Keratinocyte (primary cell): ENCODE measurements at regions not wholly inside any gene's neighbourhood (a gene's known extent, or its start where the extent isn't known, plus 50 kb on each side); places are given as distances from the start of the nearest gene placed in this dataset.

Experiments
- DNase-seq: peaks from one replicate; pipeline ENCODE4 v3.0.0-alpha.2; 2011; ENCODE audit warnings: low read depth, missing footprints, low spot score
- FAIRE-seq: peaks from 2 replicates; lab custom pipeline; 2011; peaks lifted over from hg19 to GRCh38; lab: Jason Lieb, UNC
- H2AFZ ChIP-seq: 2 replicates; pipeline ENCODE4 v1.6.0; 2012; ENCODE audit warnings: low read length, control low read depth, inconsistent platforms; ENCODE audit not compliant: control insufficient read depth
- H3K27ac ChIP-seq: 2 replicates; pipeline ENCODE4 v1.5.1; 2011; ENCODE audit warnings: low read length; ENCODE audit not compliant: control insufficient read depth, insufficient read depth
- H3K27me3 ChIP-seq: 3 replicates; pipeline ENCODE4 v1.6.0; 2011; ENCODE audit warnings: low read length; ENCODE audit not compliant: control insufficient read depth, insufficient read depth; ENCODE audit errors: extremely low read depth
- H3K36me3 ChIP-seq, 2 experiments: 2 replicates in 1 of 2; 3 replicates in 1 of 2; pipeline ENCODE4 v1.5.1; 2011; ENCODE audit warnings: low read length in 2 of 2, mild to moderate bottlenecking in 1 of 2; ENCODE audit not compliant: control insufficient read depth in 2 of 2, insufficient read depth in 2 of 2; ENCODE audit errors: extremely low read depth in 1 of 2
- H3K4me1 ChIP-seq: 3 replicates; pipeline ENCODE4 v1.5.1; 2011; ENCODE audit warnings: low read length; ENCODE audit not compliant: control insufficient read depth, insufficient read depth; ENCODE audit errors: extremely low read depth
- H3K4me2 ChIP-seq: 3 replicates; pipeline ENCODE4 v1.6.0; 2011; ENCODE audit warnings: low read depth, low read length; ENCODE audit not compliant: control insufficient read depth, insufficient read depth; ENCODE audit errors: extremely low read depth
- H3K4me3 ChIP-seq, 3 experiments: fragments of 200-600 bp in 1 of 3; sonication (generic) in 1 of 3; 2 replicates in 2 of 3; 3 replicates in 1 of 3; pipeline ENCODE4 v1.5.1; 2011 to 2016; ENCODE audit warnings: low read length in 3 of 3, mild to moderate bottlenecking in 3 of 3, control low read depth in 2 of 3, inconsistent platforms in 1 of 3, low read depth in 1 of 3, mixed read lengths in 1 of 3, mixed run types in 1 of 3, moderate library complexity in 1 of 3; ENCODE audit not compliant: control insufficient read depth in 2 of 3, insufficient read depth in 2 of 3; ENCODE audit errors: extremely low read depth in 1 of 3
- H3K79me2 ChIP-seq: 2 replicates; pipeline ENCODE4 v1.6.0; 2012; ENCODE audit warnings: low read length; ENCODE audit not compliant: control insufficient read depth, insufficient read depth
- H3K9ac ChIP-seq: 3 replicates; pipeline ENCODE4 v1.6.0; 2011; ENCODE audit warnings: low read length; ENCODE audit not compliant: control insufficient read depth, insufficient read depth; ENCODE audit errors: extremely low read depth
- H3K9me1 ChIP-seq: 3 replicates; pipeline ENCODE4 v1.6.0; 2011; ENCODE audit warnings: low read length; ENCODE audit not compliant: control insufficient read depth, insufficient read depth; ENCODE audit errors: extremely low read depth
- H3K9me3 ChIP-seq: 2 replicates; pipeline ENCODE4 v1.5.1; 2012; ENCODE audit warnings: low read depth, low read length; ENCODE audit not compliant: control insufficient read depth
- H4K20me1 ChIP-seq: 3 replicates; pipeline ENCODE4 v1.6.0; 2011; ENCODE audit warnings: low read length; ENCODE audit not compliant: control insufficient read depth, insufficient read depth; ENCODE audit errors: extremely low read depth
- EZH2 ChIP-seq: IDR thresholded peaks from one replicate; pipeline ENCODE4 v1.6.1; 2012; ENCODE audit warnings: inconsistent platforms, mild to moderate bottlenecking, low read length, moderate library complexity
- dilution Hi-C: fragments of 300-500 bp; cut with MboI; formaldehyde crosslinking; loops from one replicate; pipeline ENCODE4 v1.7.0; 2020; ENCODE audit warnings: low sequenced_read_pairs; ENCODE audit not compliant: extremely low pct_ligation_motif_present
- TF ChIP-seq, protein P1 (sequence below), 3 experiments: IDR thresholded peaks in 1 of 3; conservative IDR thresholded peaks in 1 of 3; optimal IDR thresholded peaks in 1 of 3; 2 replicates in 2 of 3; 3 replicates in 1 of 3; pipeline versions ENCODE3 to v1.5.1; 2011; ENCODE audit warnings: low read length in 3 of 3, mild to moderate bottlenecking in 3 of 3, moderate library complexity in 2 of 3, control low read depth in 1 of 3, inconsistent platforms in 1 of 3; ENCODE audit not compliant: insufficient read depth in 2 of 3; ENCODE audit errors: extremely low read depth in 1 of 3

- Histone ChIP-seq H2AFZ (no peak overlapping the region), H3K36me3 (no peaks in the 10 kb centered on the region), H3K79me2 (no peaks in the 10 kb centered on the region), H4K20me1 (no peaks in the 10 kb centered on the region), H3K9ac (no peak overlapping the region), H3K9me1 (no peaks in the 10 kb centered on the region), H3K4me3 (no peak overlapping the region), H3K4me1 (no peaks in the 10 kb centered on the region), H3K27ac (no peak overlapping the region), H3K27me3 (no peaks in the 10 kb centered on the region), H3K4me2 (no peak overlapping the region), H3K9me3 (no peaks in the 10 kb centered on the region)
- DNase-seq (no peak), FAIRE-seq (no peak)
- dilution Hi-C loops, result no loop called here
- TF ChIP-seq, protein P1, sequence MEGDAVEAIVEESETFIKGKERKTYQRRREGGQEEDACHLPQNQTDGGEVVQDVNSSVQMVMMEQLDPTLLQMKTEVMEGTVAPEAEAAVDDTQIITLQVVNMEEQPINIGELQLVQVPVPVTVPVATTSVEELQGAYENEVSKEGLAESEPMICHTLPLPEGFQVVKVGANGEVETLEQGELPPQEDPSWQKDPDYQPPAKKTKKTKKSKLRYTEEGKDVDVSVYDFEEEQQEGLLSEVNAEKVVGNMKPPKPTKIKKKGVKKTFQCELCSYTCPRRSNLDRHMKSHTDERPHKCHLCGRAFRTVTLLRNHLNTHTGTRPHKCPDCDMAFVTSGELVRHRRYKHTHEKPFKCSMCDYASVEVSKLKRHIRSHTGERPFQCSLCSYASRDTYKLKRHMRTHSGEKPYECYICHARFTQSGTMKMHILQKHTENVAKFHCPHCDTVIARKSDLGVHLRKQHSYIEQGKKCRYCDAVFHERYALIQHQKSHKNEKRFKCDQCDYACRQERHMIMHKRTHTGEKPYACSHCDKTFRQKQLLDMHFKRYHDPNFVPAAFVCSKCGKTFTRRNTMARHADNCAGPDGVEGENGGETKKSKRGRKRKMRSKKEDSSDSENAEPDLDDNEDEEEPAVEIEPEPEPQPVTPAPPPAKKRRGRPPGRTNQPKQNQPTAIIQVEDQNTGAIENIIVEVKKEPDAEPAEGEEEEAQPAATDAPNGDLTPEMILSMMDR (optimal IDR thresholded peaks at IDR 0.05 in 1 of 3, IDR thresholded peaks at IDR 0.05 in 1 of 3, conservative IDR thresholded peaks at IDR 0.05 in 1 of 3; ENCODE audit: extremely low read depth in 1 of 3, insufficient read depth in 2 of 3, low read length in 3 of 3), result no peak
- no peak for TF ChIP-seq EZH2
Observed at GRCh38 chr13:88744289-88744688, 1073.1 kb downstream of the SLITRK5 start.

DNA sequence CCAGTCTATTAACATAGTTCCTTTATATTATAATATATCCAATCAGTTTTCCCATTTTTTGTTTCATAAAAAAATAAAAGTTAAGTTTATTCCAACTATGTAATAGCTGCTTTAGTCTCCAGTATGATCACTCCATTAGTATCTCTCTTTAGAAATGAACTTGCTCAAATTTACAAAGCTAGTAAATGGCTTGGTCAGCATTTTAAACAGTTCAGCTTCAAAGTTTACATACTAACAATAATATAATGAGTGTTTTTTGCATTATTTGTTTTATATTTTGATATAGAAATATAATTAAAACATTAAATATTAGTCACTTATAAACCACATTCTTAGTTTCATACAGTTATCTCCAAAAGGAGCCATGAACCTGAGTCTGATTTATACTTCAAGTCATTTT is 1073.8 kb downstream of the SLITRK5 start:
- Histone ChIP-seq H3K4me1 (no peaks in the 10 kb centered on the region), H3K4me3 (no peak overlapping the region), H4K20me1 (no peaks in the 10 kb centered on the region)

More for the DNA sequence above, 1073.8 kb downstream of the SLITRK5 start:
- no peaks in the 10 kb centered on the region for H3K36me3 ChIP-seq
- no peaks in the 10 kb centered on the region for H3K79me2 ChIP-seq
- no peak overlapping the region for H3K27ac ChIP-seq
- TF ChIP-seq, protein P1 (optimal IDR thresholded peaks at IDR 0.05 in 1 of 3, IDR thresholded peaks at IDR 0.05 in 1 of 3, conservative IDR thresholded peaks at IDR 0.05 in 1 of 3; ENCODE audit: extremely low read depth in 1 of 3, insufficient read depth in 2 of 3, low read length in 3 of 3), result no peak
- no peak for TF ChIP-seq EZH2
- FAIRE-seq (no peak), DNase-seq (no peak)
- no peak overlapping the region for H2AFZ ChIP-seq
- H3K9ac ChIP-seq, result no peak overlapping the region
- H3K4me2 ChIP-seq, result no peak overlapping the region
- no peaks in the 10 kb centered on the region for H3K27me3 ChIP-seq
- H3K9me1 ChIP-seq, result no peaks in the 10 kb centered on the region
- no peaks in the 10 kb centered on the region for H3K9me3 ChIP-seq
- dilution Hi-C loops, result no loop called here
